VCaP (cell line): ENCODE measurements at regions not wholly inside any gene's neighbourhood (a gene's known extent, or its start where the extent isn't known, plus 50 kb on each side); places are given as distances from the start of the nearest gene placed in this dataset.
A peak's percentile ranks its signal among the peaks of the same experiment; 100 is the strongest.

Source experiments
- H3K27ac ChIP-seq: fragments of 450-650 bp; 2 replicates; pipeline ENCODE4 v1.5.1; 2017
- CTCF ChIP-seq: fragments of 450-650 bp; conservative IDR thresholded peaks from 2 replicates; pipeline ENCODE4 v1.5.1; 2017; ENCODE audit warnings: mild to moderate bottlenecking, moderate library complexity

GRCh38 chr5:20570486-20570885, 582.5 kb upstream of the CDH18 start:
- TF ChIP-seq CTCF: no peak
- H3K27ac ChIP-seq: no peak overlapping the region

GRCh38 chr5:20562544-20562943, 574.5 kb upstream of the CDH18 start:
- no peak overlapping the region for H3K27ac ChIP-seq
- TF ChIP-seq CTCF: no peak

DNA sequence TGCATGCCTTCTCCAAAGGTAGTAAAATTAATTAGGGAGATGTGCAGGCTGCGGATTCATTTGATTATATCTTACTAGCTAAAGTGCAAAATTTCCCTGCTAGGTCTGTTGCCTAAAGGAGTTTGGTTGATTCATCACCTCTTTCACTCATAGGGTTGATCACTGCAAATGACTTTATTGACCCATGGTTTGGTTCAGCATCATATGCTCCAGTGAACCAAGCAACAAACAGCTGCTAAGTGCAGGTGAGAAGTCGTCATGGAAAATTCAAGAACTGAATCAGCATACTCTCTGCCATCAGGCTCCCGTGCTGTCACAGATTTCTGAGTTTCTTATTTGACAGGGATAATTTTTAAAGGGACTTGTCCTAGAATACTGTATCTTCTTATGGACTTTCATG, 571.8 kb upstream of the CDH18 start:
- TF ChIP-seq CTCF: no peak
- H3K27ac ChIP-seq: no peak overlapping the region

- TF ChIP-seq CTCF: no peak
- H3K27ac ChIP-seq: no peak overlapping the region
These were observed 568.2 kb upstream of the CDH18 start for GRCh38 chr5:20556115-20556763.

GRCh38 chr5:20555034-20555433, 567.0 kb upstream of the CDH18 start:
- H3K27ac ChIP-seq: no peak overlapping the region
- TF ChIP-seq CTCF: peak; percentile 35

DNA sequence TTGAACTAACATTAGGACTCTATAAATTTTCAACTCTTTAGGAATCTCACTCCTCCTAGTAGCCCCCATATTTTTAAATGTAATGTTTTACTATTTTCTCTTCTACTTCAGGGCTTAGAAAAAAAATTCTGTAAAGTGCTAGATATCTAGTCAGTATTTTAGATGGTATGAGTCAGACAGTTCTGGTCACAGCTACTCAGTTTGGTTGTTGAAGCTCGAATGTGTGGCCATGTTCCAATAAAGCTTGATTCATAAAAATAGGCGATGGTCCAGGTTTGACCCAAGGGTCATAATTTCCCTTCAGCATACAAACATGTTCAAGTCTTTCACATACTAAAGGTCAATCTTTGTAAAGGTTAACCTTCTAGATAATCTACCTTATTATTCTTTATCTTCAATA, 566.0 kb upstream of the CDH18 start:
- no peak overlapping the region for H3K27ac ChIP-seq
- no peak for TF ChIP-seq CTCF

DNA sequence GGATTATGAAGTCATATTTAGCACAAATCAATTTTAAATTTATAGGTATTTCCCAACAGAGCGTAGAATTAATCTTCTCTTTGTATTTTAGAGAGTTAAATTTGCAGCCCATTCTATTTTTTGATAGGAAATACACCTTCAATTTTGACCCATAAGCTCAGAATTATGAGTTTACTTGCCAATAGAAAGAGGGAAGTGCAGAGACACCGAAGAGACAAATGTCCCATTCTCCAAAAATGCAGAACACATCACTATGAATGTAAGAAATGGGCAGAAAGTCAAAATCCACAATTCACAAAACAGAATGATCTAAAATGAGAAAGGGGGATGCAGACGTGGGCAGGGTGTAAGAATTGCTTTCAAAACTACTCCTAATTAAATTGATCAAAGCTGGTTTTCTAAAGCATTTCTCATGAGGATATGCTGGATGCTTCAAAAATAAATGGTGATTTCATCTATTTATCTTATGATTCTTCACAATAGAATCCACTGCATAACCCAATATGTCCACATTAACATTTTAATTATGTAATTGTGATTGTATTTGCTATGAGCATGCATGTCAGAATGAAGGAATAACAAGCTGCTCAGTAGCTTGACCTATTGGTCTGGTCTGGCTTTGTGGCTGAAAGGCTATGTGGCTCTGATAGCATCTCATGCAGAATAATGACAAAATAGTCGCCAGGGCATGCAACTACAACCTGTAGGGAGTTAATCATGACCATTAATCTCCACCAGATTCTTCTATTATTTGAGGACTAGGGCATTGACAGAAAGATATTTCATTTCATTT, 550.1 kb upstream of the CDH18 start:
- H3K27ac ChIP-seq: no peak overlapping the region
- TF ChIP-seq CTCF: no peak
